NCI-H510A (cell line): ENCODE measurements at regions not wholly inside any gene's neighbourhood (a gene's known extent, or its start where the extent isn't known, plus 50 kb on each side); places are given as distances from the start of the nearest gene placed in this dataset.
"Not testable (repeated sequence)": the region's sequence is repeated elsewhere in the genome, so short reads cannot be mapped to it uniquely, and the experiment has no call there.

ENCODE experiments used
- DNase-seq: peaks from one replicate; lab custom pipeline; 2025; lab: John Stamatoyannopoulos, UW

DNA sequence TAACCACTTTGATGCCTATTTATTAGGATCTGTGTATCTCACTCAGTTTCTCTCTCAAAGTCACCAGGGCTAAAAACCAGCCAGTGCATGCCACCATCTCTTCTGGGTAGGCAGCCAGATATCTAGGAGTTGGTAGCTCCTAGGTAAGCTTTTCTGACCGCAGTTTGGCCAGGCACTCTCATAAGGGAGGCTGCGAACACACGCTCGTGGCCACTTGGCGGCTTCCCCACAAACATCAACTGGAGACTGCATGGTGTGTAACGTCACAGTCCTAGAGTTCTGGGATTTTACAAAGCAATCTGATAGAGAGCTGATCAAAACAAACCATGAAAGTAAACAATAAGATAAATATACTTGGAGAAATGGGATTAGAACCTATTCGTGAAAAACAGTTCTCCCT is 424.3 kb upstream of the ACVR2A start:
- no peak for DNase-seq

DNA sequence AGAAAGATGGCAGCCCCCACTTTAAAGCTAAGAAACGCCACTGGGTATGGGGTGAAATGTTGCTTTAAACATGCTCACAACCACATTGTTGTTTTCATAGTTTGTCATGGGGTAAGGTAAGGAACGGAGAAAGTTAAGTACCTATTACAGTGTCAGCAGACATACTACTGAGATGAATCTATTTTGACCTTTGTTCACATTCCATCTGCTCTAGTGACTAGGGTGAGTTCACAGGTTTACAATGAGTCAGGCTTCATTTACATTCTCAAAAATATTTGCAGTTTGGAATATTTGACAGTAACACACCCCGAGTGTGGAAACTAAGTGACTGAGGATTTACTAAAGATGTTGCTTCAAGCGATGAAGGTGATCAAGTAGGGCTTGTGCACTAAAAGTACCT is 428.7 kb upstream of the ACVR2A start:
- no peak for DNase-seq

DNA sequence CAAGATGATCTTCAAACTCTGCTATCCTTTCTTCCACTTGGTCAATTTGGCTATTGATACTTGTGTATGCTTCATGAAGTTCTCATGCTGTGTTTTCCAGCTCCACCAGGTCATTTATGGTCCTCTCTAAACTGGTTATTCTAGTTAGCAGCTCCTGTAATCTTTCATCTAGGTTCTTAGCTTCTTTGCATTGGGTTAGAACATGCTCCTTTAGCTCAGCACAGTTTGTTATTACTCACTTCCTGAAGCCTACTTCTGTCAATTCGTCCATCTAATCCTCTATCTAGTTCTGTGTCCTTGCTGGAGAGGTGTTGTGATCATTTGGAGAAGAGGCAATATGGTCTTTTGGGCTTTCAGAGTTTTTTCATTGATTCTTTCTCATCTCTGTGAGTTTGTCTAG is 430.2 kb upstream of the ACVR2A start:
- DNase-seq: not testable (repeated sequence)

DNA sequence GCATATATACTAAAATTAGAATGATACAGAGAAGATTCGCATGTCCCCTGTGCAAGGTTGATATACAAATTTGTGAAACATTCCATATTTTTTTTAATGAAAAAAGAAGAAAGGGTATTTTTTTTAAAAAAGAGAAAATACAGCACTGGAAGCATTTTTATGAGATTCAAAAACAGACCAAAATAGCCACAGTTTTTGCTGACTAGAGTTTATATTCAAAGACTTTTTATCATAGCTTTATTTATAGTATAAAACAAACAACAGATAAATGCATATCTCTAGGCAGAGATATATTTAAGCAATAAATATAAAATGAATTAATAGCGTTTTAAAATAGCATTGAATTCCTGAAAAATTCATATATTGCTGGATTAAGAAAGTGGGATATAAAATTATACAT is 436.5 kb upstream of the ACVR2A start:
- no peak for DNase-seq

DNA sequence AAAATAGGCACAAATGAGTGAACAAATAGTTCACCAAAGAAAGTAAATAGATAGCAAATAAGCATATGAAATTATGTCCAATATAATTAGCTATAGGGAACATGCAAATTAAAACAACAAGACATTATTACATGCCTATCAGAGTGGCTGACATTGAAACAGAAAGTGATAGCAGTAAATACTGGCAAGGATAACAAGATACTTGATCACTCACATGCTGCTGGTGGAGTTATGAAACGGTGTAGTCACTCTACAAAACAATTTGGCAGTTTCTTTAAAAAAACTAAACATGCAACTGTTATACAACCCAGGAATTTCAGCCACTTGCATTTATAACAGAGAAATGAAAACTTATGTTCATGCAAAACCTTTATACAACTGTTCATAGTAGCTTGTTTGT is 439.2 kb upstream of the ACVR2A start:
- no peak for DNase-seq

DNA sequence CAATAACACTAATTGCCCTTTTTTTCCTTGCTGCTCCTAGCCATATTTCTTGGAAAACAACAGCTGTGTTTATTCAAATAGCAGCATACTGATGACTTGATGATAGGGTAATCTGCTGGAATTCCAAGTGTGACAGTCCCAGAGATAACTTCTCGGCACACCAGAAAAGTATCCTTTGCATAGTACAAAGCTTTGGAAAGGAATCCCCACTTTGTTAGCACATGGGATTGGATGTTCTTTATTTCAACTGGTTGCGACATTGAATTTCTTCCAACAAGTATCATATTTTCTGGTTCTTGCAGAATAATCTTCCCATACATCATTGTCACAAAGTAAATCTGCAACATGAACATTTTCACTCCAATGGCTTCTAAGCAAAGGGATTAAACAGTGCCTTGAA is 445.8 kb upstream of the ACVR2A start:
- DNase-seq: no peak

DNA sequence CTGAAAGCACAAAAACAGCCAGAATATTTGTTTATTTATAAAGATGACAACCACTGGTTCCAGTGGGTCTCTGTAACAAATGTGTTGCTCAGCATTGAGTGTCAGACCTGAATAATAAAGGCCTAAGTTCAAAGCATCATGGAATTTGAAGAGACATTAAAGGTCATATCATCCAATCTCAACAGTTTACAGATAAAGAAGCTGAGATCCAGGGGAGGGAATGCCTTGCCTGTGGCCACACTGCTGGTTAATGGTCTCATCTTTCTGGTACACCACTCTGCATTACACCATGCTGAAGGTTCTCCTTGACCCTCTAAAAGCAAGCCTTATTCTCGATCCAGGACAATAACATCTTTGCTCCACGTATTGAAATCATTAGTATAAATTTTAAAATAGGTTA is 446.5 kb upstream of the ACVR2A start:
- DNase-seq: no peak

DNA sequence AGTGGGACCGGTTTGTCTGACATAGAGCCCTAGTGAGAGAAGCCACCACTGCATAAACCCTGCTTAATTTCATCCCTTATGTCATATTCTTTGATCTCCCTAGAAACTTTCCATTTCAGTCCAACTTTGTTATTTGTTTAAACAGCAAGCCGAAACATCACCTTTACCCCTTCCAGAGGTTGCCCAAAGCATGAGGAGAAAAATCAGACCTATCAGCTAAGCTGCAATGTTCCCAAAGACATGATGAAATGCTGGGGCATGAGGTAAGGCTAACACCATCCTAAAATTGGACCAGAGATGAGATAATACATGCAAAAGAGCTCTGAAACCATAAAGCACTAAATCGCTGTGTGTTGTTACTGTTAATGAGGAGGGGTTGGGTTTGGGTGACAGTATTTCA is 447.9 kb upstream of the ACVR2A start:
- no peak for DNase-seq

DNA sequence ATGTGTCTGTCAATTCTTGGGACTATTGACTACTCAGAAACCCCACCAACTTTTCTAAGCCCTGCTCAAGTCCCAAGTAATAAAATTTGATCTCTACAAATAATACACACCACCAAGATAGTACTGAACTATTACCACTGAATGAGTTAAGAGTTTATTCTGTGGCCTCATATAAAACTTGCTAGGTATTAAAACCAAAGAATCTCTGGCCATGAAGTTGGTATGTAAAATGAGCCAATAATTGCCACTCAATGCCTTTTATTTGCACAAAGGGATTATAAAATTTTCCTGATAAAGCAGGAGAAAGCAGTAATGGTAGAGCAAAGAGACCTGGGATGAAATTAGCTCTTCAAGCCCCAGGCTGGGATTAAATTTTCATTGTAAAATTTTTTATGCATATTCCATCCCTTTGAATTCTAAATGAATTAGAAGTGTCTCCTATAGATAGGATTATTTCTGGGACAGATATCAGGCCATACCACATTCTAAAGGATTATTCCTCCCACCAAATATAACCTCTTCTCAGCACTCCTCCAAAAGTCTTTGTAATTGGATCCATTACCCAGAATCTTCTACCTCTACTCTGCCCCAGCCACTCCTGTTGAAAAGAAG is 450.5 kb upstream of the ACVR2A start:
- DNase-seq: no peak

DNA sequence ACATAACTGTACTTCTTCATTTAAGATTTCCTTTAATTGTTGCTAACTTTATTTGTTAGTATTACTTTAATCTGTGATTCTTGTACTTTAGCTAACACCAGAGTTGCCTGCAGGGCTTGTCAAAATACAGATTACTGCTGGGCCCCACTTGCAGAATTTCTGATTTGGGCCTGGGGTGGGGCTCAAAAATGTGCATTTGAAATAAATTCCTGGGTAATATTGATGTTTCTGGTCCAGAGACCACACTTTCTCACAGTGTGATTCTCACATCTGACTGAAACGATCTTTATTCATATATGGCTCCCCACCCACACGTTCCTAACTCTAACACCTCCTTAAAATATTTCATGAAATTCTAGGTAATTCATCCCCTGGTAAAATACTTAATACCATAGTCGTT is 452.6 kb upstream of the ACVR2A start:
- no peak for DNase-seq

DNA sequence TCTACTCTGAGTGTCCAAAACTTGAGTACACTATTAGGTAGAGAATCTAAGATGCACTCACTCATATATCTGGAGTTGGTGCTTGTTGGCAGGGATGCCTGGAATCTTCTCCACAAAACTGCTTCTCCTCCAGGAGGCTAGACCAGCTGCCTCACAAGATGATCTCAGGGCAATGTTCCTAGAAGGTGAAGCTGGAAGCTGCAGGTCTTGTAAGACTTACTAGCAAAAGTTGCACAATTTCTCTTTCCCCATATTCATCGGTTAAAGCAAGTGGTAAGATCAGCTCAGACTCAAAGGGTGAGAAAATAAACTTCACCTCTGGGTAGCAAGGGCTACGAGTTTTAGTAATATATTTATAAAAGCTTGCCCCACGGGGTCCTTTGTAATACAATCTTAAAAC is 454.4 kb upstream of the ACVR2A start:
- DNase-seq: no peak

DNA sequence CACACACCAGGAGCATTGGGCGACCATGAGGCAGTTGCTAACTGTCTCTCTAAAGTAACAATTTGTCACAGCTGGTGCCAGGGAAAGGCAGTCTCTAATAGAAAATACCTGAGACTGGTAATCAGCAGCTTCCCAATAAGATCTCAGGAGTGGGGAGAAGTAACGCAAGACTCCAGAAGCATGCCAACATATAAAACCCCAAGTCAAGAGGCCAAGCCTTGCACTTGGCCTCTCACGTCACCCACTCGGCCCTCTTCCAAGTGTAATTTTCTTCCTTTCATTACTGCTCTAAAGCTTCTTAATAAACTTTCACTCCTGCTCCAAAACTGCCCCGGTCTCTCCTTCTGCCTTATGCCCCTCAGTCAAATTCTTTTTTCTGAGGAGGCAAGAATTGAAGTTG is 455.6 kb upstream of the ACVR2A start:
- no peak for DNase-seq

DNA sequence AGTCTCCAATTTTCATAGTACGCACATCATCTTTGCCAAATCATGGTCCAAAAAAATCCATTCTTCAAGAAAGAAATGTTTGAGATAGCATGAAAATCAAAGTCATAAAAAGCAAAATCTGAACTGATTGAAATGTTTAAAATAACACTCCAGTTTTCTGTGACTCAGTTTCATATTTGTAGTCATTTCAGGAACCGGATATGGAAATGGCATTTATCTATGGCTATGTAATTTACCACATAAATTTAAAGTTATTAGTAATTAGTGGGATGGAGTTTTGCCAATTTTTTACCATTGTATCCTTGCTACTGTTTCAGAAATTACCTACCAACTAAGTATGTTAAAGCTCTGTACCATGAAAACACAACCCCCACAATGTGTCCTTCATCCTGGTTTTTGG is 456.6 kb upstream of the ACVR2A start:
- DNase-seq: no peak

DNA sequence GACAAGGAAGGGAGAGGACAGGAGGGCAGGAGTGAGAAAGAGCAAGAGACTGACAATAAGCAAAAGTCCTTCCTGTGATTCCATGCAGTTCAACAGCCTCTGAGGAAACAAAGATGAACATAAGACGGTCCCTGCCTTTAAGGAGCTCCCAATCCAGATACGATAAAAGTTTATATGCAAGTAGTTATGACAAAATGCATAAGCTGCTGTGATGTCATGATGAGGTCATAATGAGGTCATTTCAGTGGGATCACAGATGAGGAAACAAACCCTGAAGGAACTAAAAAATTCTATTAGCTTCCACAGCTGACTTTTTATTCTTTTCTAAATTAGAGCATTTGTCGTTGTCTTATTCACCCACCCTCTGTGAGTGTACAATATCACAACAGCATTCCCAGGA is 458.5 kb upstream of the ACVR2A start:
- DNase-seq: no peak

DNA sequence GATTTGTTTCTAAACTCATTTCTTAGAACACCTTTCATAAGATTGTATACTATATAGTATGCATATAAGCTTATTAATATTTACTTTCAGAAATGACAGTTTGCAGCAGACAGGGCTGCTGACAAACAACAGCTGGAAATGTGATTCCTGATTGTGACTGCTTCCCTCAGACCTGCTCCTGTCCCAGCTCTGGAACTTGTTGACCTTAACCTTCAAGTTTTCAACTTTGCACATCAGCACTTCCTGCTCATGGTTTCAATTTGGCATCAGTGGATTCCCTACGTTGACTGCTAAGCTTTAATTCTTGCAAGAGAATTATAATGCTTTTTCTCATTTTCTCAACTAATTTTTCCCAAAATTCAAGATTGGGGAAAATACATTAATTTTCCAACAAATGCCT is 459.2 kb upstream of the ACVR2A start:
- no peak for DNase-seq

DNA sequence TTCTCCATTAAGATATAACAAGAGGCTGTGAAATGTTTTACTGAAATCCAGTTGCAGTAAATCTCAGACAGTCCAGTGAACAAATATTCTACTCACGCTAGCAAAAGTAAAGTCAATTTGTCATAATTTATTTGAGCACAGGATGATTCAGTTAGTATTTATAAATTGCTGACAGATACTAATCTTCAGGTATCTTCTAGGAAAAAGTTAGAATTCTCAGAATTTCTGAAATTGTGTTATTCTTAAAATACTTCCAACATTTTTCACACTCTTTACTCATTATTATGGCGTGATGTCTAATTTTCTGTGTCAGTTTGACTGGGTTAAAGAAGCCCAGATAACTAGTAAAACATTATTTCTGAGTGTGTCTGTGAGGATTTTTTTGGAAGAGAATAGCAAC is 460.2 kb upstream of the ACVR2A start:
- DNase-seq: no peak

DNA sequence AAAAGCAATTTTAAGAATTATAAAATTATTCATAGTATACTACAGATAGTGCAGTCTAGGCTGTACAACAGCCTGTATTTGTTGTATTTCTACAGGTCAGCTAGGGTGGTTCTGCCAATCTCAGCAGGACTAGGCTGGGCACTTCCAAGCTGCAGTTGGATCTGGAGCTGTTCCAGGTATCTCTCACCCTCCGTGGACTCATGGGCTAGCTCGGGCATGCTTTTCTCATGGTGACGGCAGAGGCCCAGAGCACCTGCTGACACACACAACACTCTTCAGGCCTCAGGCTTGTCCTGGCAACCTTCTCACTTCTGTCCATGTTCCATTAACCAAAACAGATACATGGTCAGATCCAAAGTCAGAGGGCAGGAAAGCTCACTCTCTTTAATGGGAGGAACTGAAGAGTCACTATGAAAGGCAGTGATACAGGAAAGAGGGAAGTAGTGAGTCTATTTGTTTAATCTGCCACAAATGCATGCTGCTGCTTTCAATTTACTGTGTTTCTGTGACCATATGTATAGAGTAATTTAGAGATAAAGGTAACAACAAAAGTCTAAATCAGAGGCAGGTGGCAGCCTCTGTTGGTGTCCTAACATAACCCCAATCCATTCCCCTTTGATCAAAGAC is 462.4 kb upstream of the ACVR2A start:
- peak; percentile 78 for DNase-seq

DNA sequence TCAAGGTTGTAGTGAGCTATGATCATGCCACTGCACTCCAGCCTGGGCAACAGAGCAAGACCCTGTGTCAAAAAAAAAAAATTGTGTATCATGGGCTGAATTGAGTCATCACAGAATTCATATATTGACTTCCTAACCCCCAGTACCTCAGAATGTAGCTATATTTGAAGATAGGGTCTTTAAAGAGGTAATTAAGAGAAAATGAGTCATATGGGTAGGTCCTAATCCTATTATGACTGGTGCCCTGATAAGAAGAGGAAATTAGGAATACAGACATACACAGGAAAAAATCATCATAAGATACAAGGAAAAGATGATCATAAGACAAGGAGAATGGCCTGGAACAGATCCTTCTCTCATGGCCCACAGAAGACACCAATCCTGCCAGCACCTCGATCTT is 466.4 kb upstream of the ACVR2A start:
- DNase-seq: no peak

DNA sequence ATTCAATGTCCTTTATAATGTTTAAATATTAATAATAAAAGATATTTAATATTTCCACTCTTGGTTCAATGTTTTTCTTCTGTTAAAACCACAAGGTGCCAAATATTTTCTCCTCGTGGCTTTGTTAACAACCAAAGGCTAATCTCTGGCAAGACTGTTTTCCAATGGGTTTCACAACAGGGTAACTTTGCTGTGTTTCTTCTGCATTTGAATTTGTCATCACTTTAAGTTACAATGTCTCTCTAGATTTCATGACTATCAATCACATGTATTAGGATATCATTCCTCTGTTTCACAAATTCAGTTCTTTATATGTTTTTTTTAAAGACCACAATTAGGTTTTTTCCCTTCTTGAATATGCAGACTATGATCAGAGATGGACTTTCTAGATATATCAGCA is 469.8 kb upstream of the ACVR2A start:
- DNase-seq: no peak

DNA sequence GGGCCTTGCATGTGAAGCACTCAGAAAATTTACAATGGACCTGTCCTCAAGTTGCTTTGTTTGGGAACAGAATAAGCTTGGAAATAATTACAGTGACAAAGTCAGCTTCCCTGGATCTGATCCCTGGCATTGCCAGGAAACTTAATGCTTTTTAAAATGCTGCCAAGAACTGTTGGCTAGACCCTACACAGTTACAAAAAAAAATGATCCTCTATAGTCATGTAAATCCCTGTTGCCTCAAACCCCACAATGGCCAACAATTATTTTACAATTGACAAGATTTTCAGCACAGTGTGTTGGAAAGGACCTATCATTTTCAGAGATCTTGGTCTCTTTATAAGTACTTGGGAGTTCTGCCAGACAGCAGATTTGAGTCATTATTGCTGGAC is 470.4 kb upstream of the ACVR2A start:
- DNase-seq: no peak

DNA sequence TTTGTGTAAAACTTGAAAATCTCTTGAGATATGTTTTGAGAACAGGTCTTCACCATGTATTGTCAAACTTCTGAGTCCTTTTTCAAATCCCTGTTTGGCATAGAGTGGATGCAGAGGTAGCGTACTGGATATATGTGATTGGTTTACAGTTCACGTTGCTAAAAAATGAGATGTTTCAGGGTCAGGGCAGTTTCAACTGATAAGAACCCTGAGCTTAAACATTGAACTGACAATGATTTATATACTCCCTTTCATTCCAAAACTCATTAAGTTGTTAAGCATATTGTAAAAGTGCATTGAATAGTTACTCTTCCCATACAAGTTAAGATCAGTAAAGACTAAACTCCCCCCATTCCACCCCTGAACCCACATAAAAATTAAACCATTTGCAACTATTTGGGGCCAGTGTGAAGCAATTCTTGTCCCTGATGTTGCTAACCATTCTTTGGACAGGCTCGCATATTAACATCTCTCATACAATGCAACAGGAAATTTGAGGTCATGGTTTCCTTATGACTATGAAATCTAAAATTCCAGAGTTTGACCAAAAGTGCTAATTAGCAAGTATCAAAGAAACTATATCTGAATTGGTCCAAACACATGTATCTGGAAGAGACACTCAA is 470.9 kb upstream of the ACVR2A start:
- DNase-seq: no peak

DNA sequence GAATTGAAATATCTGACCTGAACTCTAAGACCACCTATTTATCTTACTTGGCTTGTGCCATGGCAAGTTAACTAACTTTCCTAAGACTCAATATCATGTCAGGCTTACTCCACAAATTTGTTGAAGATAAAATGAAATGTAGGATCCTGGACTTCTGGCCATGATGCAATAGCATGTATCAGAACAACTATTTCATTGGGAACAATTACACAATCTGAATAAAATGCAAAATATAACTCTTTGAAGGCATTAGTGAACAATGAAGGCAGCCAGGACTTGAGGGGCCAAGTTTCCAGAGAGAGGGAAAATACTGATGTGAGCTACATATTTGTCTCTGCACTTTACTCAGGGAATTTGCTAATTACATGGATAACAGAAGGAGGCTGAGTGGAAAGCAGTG is 476.5 kb upstream of the ACVR2A start:
- no peak for DNase-seq

DNA sequence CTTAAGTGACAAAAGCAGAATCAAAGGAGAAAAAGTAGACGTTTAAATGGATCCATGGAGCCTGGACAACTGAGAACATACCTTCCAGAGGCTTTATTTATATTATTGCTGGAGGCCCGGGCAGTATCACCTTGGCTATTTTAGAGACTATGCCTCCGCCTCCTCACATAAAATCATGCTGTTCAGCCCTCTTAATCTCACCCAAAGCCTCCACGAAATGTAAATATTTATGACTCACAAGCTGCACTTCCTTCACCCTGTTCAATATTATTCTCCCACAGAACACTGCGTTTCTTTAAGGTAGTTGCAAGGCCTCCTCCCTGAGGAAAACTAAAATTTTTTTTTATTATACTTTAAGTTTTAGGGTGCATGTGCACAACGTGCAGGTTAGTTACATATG is 478.6 kb upstream of the ACVR2A start:
- DNase-seq: no peak

DNA sequence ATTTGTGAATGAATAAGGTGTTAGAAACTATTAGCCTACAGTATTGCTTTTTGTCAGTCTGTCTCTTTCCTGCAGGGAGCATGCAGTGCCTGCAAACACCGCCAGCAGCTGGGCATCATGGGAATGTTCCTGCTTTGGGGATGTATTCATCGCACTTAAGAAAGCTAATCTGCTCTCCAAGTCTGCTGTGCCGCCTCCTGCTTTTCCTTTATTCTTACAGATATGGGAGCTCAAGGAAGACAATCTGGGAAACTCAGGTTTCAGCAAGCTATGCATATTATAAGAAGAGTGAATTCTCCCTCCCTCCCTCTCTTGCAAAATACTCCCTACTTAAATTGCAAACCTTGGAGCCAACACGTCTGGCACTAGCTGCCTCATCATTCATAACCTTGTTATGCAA is 479.2 kb upstream of the ACVR2A start:
- no peak for DNase-seq
